ENCODE measurements at regions not wholly inside any gene's neighbourhood (a gene's known extent, or its start where the extent isn't known, plus 50 kb on each side); places are given as distances from the start of the nearest gene placed in this dataset.

GRCh38 chr21:15638856-15639549 lies 90.8 kb upstream of the USP25 start:
- no peaks in the 10 kb centered on the region for H4K20me1 ChIP-seq (replicated peaks; ENCODE audit: control insufficient read depth, insufficient read depth, low read length)
- no peaks in the 10 kb centered on the region for H3K9me3 ChIP-seq (replicated peaks; ENCODE audit: control insufficient read depth, insufficient read depth, low read depth, low read length)
- in situ Hi-C loops (cut with MboI) (no loop called here), intact Hi-C loops (cut with micrococcal nuclease) (no loop called here)
- no peaks in the 10 kb centered on the region for H3K79me2 ChIP-seq (ENCODE audit: control insufficient read depth, insufficient read depth, low read length)
- no peak for ATAC-seq
- no peaks in the 10 kb centered on the region for H3K9me1 ChIP-seq (ENCODE audit: control insufficient read depth, insufficient read depth, low read length)
- BruUV-seq (replicated peaks) = no TSS peak
- no peak overlapping the region for H2AFZ ChIP-seq (ENCODE audit: low read depth, low read length)
- no peak overlapping the region for H3K27ac ChIP-seq (ENCODE audit: extremely low read depth, low read depth, low read length)
- no peaks in the 10 kb centered on the region for H3K4me1 ChIP-seq (replicated peaks in 1 of 2; ENCODE audit: control insufficient read depth in 2 of 2, insufficient read depth in 2 of 2, low read length in 2 of 2)
- no peaks in the 10 kb centered on the region for H3K36me3 ChIP-seq (ENCODE audit: control insufficient read depth, insufficient read depth, low read length)
- no peak overlapping the region for H3K9ac ChIP-seq (ENCODE audit: insufficient read depth in 1 of 2, low read depth in 2 of 2, low read length in 2 of 2)
- no peak overlapping the region for H3K4me2 ChIP-seq (ENCODE audit: insufficient read depth, low read length)
- no peak for DNase-seq (ENCODE audit: extremely low read depth in 1 of 4, low spot score in 3 of 4)
- POLR2A ChIA-PET = interaction anchor here (0.8 kb wide), 1 partner anchor 11 kb away, joined by 3 read pairs; no protein-coding TSS in a partner anchor
- H3K27me3 ChIP-seq (ENCODE audit: control insufficient read depth in 2 of 2, insufficient read depth in 2 of 2, low read length in 2 of 2) = no peaks in the 10 kb centered on the region
- WGBS (ENCODE audit: insufficient coverage, low coverage, missing lambda C conversion rate) = 0% methylated on average over 8 of the region's 8 CpGs
- no peak for FAIRE-seq
- TF ChIP-seq ZNF395 (CRISPR knock-in tag; IDR thresholded peaks at IDR 0.05) = no peak
- no peak for TF ChIP-seq ARID1B (IDR thresholded peaks at IDR 0.05)
- no peak for TF ChIP-seq SMARCB1 (IDR thresholded peaks at IDR 0.05; ENCODE audit: insufficient read length, low read depth)
- no peak for TF ChIP-seq RB1 (IDR thresholded peaks at IDR 0.05; ENCODE audit: low read depth)
- no peak for TF ChIP-seq SUPT5H (IDR thresholded peaks at IDR 0.05)
- no peak for TF ChIP-seq KLF1 (tag; IDR thresholded peaks at IDR 0.05)
- no peak for TF ChIP-seq MCM2 (IDR thresholded peaks at IDR 0.05; ENCODE audit: low read depth)
- TF ChIP-seq ZNF384 (IDR thresholded peaks at IDR 0.05; ENCODE audit: low read depth, low read length) = no peak
- no peak for TF ChIP-seq MTA2 (IDR thresholded peaks at IDR 0.05; ENCODE audit: low read depth)
- no peak for TF ChIP-seq HDGF (IDR thresholded peaks at IDR 0.05)
- no peak for TF ChIP-seq TAL1 (IDR thresholded peaks at IDR 0.05)
- TF ChIP-seq E4F1 (CRISPR knock-in tag; IDR thresholded peaks at IDR 0.05; ENCODE audit: borderline replicate concordance) = no peak
- TF ChIP-seq CUX1 (CRISPR knock-in tag; IDR thresholded peaks at IDR 0.05) = no peak
- TF ChIP-seq POLR3A (IDR thresholded peaks at IDR 0.05; ENCODE audit: borderline replicate concordance, extremely low read depth, insufficient read depth, insufficient read length) = no peak
- H3K4me3 ChIP-seq = no peak overlapping the region
- CTCF ChIA-PET (ENCODE audit: low intra/inter-chr PET ratio) = no interaction called here
